Tibial artery (tissue), 4 donors: ENCODE measurements at regions not wholly inside any gene's neighbourhood (a gene's known extent, or its start where the extent isn't known, plus 50 kb on each side); places are given as distances from the start of the nearest gene placed in this dataset.

Experiments
- DNase-seq, 2 donors: peaks; one replicate each; pipeline ENCODE4 v3.0.0-alpha.2; 2019
- H3K27ac ChIP-seq, 2 donors: fragments of 200-600 bp; sonication (generic) in 1 of 2; 1 replicate in 1 of 2; 2 replicates in 1 of 2; pipeline ENCODE4 v1.5.1; 2018 to 2019; ENCODE audit warnings: mild to moderate bottlenecking in 1 of 2
- H3K27me3 ChIP-seq, 2 donors: fragments of 200-600 bp; sonication (generic) in 1 of 2; one replicate each; pipeline versions ENCODE4 v1.5.1 to v1.6.0; 2016 to 2019
- H3K36me3 ChIP-seq, 3 donors: fragments of 200-600 bp; sonication (generic) in 2 of 3; one replicate each; pipeline ENCODE4 v1.5.1; 2016 to 2019; ENCODE audit warnings: mild to moderate bottlenecking in 2 of 3
- H3K4me1 ChIP-seq, 4 donors: fragments of 200-600 bp; sonication (generic) in 2 of 4; 1 replicate in 3 of 4; 2 replicates in 1 of 4; pipeline ENCODE4 v1.5.1; 2016 to 2019
- H3K4me3 ChIP-seq, 2 donors: fragments of 200-600 bp; sonication (generic) in 1 of 2; 1 replicate in 1 of 2; 2 replicates in 1 of 2; pipeline ENCODE4 v1.5.1; 2018 to 2019; ENCODE audit warnings: mild to moderate bottlenecking in 2 of 2
- H3K9me3 ChIP-seq, 3 donors: fragments of 200-600 bp; sonication (generic) in 1 of 3; one replicate each; pipeline ENCODE4 v1.5.1; 2016 to 2019
- intact Hi-C: fragments of 100-400 bp; cut with DNase I; formaldehyde crosslinking; loops from one replicate; pipeline ENCODE4 v1.15.0; 2023; ENCODE audit warnings: low total_unique reads
- TF ChIP-seq, protein P1 (sequence below), 2 experiments: fragments of 200-600 bp in 1 of 2; fragments of 450-650 bp in 1 of 2; IDR thresholded peaks; one replicate each; pipeline ENCODE4 v1.5.1; 2017 to 2019; ENCODE audit warnings: antibody characterized with exemption in 2 of 2, mild to moderate bottlenecking in 1 of 2, moderate library complexity in 1 of 2

DNA sequence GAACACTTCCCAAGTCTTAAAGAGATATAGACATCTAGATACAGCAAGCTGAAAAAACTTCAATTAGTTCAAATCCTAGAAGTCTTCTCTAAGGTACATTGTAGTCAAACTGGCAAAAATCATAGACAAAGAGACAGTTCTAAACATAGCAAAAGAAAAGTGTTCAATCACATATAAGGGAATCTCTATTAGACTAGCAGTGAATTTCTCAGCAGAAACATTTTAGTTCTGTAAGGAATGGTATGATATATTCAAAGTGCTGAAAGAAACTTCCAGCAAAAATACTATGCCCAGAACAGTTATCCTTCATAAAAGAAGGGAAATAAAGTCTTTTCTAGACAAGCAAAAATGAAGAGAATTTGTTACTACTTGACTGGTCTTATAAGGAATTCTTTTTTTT, 186.3 kb upstream of the SYNCRIP start:
- TF ChIP-seq, protein P1, sequence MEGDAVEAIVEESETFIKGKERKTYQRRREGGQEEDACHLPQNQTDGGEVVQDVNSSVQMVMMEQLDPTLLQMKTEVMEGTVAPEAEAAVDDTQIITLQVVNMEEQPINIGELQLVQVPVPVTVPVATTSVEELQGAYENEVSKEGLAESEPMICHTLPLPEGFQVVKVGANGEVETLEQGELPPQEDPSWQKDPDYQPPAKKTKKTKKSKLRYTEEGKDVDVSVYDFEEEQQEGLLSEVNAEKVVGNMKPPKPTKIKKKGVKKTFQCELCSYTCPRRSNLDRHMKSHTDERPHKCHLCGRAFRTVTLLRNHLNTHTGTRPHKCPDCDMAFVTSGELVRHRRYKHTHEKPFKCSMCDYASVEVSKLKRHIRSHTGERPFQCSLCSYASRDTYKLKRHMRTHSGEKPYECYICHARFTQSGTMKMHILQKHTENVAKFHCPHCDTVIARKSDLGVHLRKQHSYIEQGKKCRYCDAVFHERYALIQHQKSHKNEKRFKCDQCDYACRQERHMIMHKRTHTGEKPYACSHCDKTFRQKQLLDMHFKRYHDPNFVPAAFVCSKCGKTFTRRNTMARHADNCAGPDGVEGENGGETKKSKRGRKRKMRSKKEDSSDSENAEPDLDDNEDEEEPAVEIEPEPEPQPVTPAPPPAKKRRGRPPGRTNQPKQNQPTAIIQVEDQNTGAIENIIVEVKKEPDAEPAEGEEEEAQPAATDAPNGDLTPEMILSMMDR (IDR thresholded peaks at IDR 0.05), result no peak
- intact Hi-C loops, result no loop called here
- H3K4me3 ChIP-seq, result no peak overlapping the region
- H3K27me3 ChIP-seq, result no peaks in the 10 kb centered on the region
- no peaks in the 10 kb centered on the region for H3K4me1 ChIP-seq
- no peak for DNase-seq
- H3K27ac ChIP-seq, result no peak overlapping the region
- peaks cover 0 to 33% (median 27%) of the 10 kb centered on the region in 3 donors for H3K9me3 ChIP-seq
- H3K36me3 ChIP-seq, result no peaks in the 10 kb centered on the region

DNA sequence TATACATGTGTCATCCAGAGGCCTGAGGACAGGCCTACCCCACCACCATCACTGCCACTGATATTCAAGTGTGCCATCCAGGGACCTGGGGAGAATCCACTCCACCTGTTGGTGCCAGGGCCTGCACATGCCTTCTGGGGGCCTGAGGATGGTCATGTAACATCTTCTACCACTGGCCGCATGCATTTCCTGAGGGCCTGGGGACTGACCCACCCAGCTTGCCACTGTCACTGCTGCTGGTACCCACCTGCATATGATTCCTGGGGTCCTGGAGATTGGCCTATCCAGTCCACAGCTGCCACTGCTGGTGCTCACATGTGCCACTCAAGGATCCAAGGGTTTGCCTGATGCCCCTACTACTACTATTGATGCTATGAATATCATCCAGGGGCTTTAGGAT, 184.3 kb upstream of the SYNCRIP start:
- intact Hi-C loops, result no loop called here
- Histone ChIP-seq H3K27me3 (no peaks in the 10 kb centered on the region), H3K9me3 (peaks cover 0 to 33% (median 27%) of the 10 kb centered on the region in 3 donors), H3K36me3 (no peaks in the 10 kb centered on the region), H3K4me1 (no peaks in the 10 kb centered on the region), H3K4me3 (no peak overlapping the region), H3K27ac (no peak overlapping the region)
- TF ChIP-seq, protein P1 (IDR thresholded peaks at IDR 0.05), result no peak
- DNase-seq, result no peak

DNA sequence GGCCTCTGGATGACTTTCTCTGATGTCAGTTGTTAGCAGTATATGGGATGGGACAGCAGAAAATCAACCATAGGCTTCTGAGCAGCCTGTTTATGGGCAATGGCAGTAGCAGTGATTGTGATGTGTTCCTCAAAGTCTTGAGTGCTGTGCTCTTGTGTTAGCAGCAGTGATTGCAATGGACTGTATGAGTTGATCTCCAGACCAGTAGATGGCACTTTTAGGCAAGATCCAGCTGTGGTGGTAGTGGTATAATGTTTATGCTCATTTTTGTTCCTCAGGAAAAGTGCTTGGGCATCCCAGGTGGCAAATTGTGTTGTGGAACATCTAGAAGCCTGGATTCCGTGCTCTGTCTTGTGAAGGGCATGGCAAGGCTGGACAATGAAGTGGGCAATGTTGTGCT, 181.6 kb upstream of the SYNCRIP start:
- intact Hi-C loops, result no loop called here
- Histone ChIP-seq H3K27ac (no peak overlapping the region), H3K27me3 (no peaks in the 10 kb centered on the region), H3K36me3 (no peaks in the 10 kb centered on the region), H3K9me3 (peaks cover 0 to 32% (median 27%) of the 10 kb centered on the region in 3 donors), H3K4me3 (no peak overlapping the region), H3K4me1 (no peaks in the 10 kb centered on the region)
- DNase-seq, result no peak
- TF ChIP-seq, protein P1 (IDR thresholded peaks at IDR 0.05), result no peak

DNA sequence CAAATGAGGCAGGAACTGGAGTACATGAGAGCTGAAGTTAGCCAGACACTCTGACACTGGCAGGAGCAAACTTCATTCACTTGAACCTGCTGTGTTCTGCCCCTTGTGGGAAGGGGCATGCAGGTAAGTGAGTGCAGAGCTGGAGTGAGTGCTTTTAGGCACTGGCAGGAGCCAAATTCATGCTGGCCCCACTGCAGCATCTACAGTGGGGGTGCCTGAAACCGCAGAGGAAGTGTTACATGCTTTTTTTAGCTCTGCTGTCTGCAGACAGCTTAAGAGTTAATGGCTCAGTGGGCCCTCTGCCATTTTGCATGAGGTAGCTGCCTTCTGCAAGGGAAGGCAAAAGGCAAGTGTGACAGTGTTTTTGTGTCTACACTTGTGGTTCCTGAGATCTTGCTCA, 167.9 kb upstream of the SYNCRIP start:
- H3K36me3 ChIP-seq, result no peaks in the 10 kb centered on the region
- H3K9me3 ChIP-seq, result peaks cover 0 to 16% (median 0%) of the 10 kb centered on the region in 3 donors
- no peak overlapping the region for H3K27ac ChIP-seq
- H3K4me3 ChIP-seq, result no peak overlapping the region
- intact Hi-C loops, result no loop called here
- TF ChIP-seq, protein P1 (IDR thresholded peaks at IDR 0.05), result no peak
- DNase-seq, result no peak
- H3K4me1 ChIP-seq, result no peaks in the 10 kb centered on the region
- no peaks in the 10 kb centered on the region for H3K27me3 ChIP-seq

GRCh38 chr6:85803721-85804120, 161.0 kb upstream of the SYNCRIP start:
- TF ChIP-seq, protein P1 (IDR thresholded peaks at IDR 0.05), result no peak
- peaks cover 0 to 4% (median under 1%) of the 10 kb centered on the region in 4 donors for H3K4me1 ChIP-seq
- no peaks in the 10 kb centered on the region for H3K36me3 ChIP-seq
- intact Hi-C loops, result no loop called here
- no peaks in the 10 kb centered on the region for H3K27me3 ChIP-seq
- no peak overlapping the region for H3K27ac ChIP-seq
- DNase-seq, result no peak
- H3K4me3 ChIP-seq, result no peak overlapping the region
- H3K9me3 ChIP-seq, result peaks cover 0 to 6% (median 0%) of the 10 kb centered on the region in 3 donors

GRCh38 chr6:85802162-85802561, 159.5 kb upstream of the SYNCRIP start:
- intact Hi-C loops, result no loop called here
- Histone ChIP-seq H3K4me3 (no peak overlapping the region), H3K4me1 (peaks cover 0 to 4% (median 2%) of the 10 kb centered on the region in 4 donors), H3K27ac (no peak overlapping the region), H3K27me3 (no peaks in the 10 kb centered on the region), H3K9me3 (no peaks in the 10 kb centered on the region), H3K36me3 (no peaks in the 10 kb centered on the region)
- DNase-seq, result no peak
- TF ChIP-seq, protein P1 (IDR thresholded peaks at IDR 0.05), result no peak
